ENCODE measurements at regions not wholly inside any gene's neighbourhood (a gene's known extent, or its start where the extent isn't known, plus 50 kb on each side); places are given as distances from the start of the nearest gene placed in this dataset.

DNA sequence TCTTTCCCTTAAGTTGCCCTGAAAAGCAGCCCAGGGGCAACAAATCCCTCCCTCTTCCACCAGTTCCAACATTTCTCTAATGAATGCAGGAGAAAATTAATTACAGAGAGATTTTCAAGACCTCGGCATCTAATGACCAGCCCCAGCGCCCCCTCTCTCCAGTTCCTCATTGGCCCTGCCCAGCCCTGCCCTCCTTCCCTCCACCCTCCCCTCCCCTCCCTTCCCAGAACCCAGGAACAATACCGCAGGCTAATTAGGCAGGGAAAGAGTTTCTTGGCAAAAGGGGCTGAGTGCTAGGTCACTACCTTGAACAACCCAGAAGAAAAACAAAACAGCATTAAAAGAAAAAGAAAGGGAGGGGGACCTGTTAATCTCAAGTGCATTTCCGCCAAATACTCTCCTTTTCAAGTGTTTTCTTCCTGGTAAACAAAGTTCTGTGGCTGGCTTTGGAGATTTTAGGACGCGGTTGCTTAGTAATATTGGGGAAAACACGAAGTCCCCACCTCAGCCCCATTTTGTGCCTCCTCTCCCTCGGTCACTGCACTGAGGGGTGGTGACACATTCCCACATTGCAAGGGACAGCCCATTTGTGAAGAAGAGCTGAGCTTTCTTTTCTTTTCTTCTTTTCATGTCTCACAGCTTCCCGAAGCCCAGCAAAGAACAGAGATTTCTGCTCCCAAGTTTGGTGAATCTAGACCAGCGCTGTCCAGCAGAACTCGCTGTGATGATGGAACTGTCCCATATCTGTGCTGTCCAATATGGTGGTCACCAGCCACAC is 215.4 kb downstream of the SOX9 start:
- TF ChIP-seq POLR2A (IDR thresholded peaks at IDR 0.05; ENCODE audit: low read length) = no peak
- TF ChIP-seq GATA1 (IDR thresholded peaks at IDR 0.05; ENCODE audit: low read depth, low read length) = no peak
